ENCODE measurements at regions not wholly inside any gene's neighbourhood (a gene's known extent, or its start where the extent isn't known, plus 50 kb on each side); places are given as distances from the start of the nearest gene placed in this dataset.
"Not testable (repeated sequence)": the region's sequence is repeated elsewhere in the genome, so short reads cannot be mapped to it uniquely, and the experiment has no call there.

DNA sequence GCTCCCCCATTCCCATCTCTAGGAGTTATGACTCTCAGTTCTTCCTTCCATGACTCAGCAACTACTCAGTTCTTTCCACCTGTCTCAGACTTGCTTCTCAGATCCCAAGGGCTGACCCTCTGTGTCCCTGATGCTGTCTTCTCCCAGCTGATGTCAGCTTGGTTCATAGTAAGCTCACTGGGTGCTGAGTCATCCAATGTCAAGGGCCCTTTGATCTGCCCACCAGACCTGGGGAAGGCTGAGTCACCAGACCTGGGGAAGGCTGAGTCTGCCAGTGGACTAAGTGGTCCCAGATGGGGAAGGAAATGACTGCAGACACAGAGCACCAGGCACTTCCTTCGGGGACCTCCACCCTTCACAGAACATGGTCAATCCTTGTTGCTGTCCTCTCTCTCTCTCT, 76.1 kb upstream of the ZEB1 start (continued):
- TF ChIP-seq ZFX (IDR thresholded peaks at IDR 0.05) (no peak), FOSL1 (IDR thresholded peaks at IDR 0.05; ENCODE audit: low read depth) (peak; percentile 95)

DNA sequence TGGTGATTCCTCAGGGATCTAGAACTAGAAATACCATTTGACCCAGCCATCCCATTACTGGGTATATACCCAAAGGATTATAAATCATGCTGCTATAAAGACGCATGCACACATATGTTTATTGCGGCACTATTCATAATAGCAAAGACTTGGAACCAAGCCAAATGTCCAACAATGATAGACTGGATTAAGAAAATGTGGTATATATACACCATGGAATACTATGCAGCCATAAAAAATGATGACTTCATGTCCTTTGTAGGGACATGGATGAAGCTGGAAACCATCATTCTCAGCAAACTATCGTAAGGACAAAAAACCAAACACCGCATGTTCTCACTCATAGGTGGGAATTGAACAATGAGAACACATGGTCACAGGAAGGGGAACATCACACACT, 67.9 kb upstream of the ZEB1 start:
- H3K4me3 ChIP-seq (replicated peaks in 1 of 2; ENCODE audit: low read depth in 1 of 2, low read length in 2 of 2); H3K4me1 ChIP-seq (ENCODE audit: control insufficient read depth in 1 of 2, insufficient read depth in 2 of 2, low read length in 2 of 2); H3K36me3 ChIP-seq (ENCODE audit: control insufficient read depth in 1 of 2, insufficient read depth in 2 of 2, low read length in 2 of 2); H3K27ac ChIP-seq (ENCODE audit: low read depth, low read length); H4K20me1 ChIP-seq (ENCODE audit: insufficient read depth); ATAC-seq; H3K9me2 ChIP-seq (ENCODE audit: insufficient read depth); POLR2A ChIA-PET; H3K79me2 ChIP-seq (ENCODE audit: insufficient read depth, low read length); H3K4me2 ChIP-seq (ENCODE audit: low read length); H3K9me3 ChIP-seq (ENCODE audit: control insufficient read depth in 1 of 2, insufficient read depth in 1 of 2, low read depth in 1 of 2, low read length in 2 of 2); intact Hi-C loops (cut with micrococcal nuclease); H3K27me3 ChIP-seq (ENCODE audit: insufficient read depth, low read length); BruUV-seq (replicated peaks); H2AFZ ChIP-seq (ENCODE audit: low read depth, low read length, poor library complexity, severe bottlenecking); H3K9ac ChIP-seq (ENCODE audit: low read length); RAD21 ChIA-PET (ENCODE audit: low non-redundant PET in 1 of 2, low total read pairs in 2 of 2, uncharacterized antibody in 2 of 2, unreplicated experiment in 2 of 2); DNase-seq (ENCODE audit: low read depth, low spot score); CTCF ChIA-PET: not testable (repeated sequence)

DNA sequence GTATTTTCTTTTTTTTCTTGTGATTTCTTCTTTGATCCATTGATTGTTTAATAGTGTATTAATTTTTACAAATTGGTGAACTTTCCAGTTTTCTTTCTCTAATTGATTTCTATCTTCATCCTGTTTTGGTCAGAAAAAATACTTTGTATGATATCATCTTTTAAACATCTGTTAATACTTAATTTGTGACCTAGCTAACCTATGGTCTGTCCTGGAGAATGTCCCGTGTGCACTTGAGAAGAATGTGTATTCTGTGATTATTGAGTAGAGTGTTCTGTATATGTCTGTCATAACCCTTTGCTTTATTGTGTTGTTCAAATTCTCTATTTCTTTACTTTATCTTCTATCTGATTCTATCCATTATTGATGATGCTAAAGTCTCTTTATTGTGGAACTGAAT, 65.8 kb upstream of the ZEB1 start:
- H3K4me3 ChIP-seq (replicated peaks in 1 of 2; ENCODE audit: low read depth in 1 of 2, low read length in 2 of 2): no peak overlapping the region
- H2AFZ ChIP-seq (ENCODE audit: low read depth, low read length, poor library complexity, severe bottlenecking): no peak overlapping the region
- DNase-seq (ENCODE audit: low read depth, low spot score): no peak
- POLR2A ChIA-PET: no interaction called here
- H3K27ac ChIP-seq (ENCODE audit: low read depth, low read length): no peak overlapping the region
- BruUV-seq (replicated peaks): no TSS peak
- intact Hi-C loops (cut with micrococcal nuclease): no loop called here
- no peaks in the 10 kb centered on the region for H4K20me1 ChIP-seq (ENCODE audit: insufficient read depth)
- no peaks in the 10 kb centered on the region for H3K36me3 ChIP-seq (ENCODE audit: control insufficient read depth in 1 of 2, insufficient read depth in 2 of 2, low read length in 2 of 2)
- H3K4me2 ChIP-seq (ENCODE audit: low read length): no peak overlapping the region
- H3K79me2 ChIP-seq (ENCODE audit: insufficient read depth, low read length): no peaks in the 10 kb centered on the region
- ATAC-seq: no peak
- H3K9ac ChIP-seq (ENCODE audit: low read length): no peak overlapping the region
- TF ChIP-seq JUND (IDR thresholded peaks at IDR 0.05) (no peak), FOSL1 (IDR thresholded peaks at IDR 0.05; ENCODE audit: low read depth) (no peak), YY1 (IDR thresholded peaks at IDR 0.05; ENCODE audit: extremely low read depth, insufficient replicate concordance, low read depth, low read length) (no peak), TCF7L2 (IDR thresholded peaks at IDR 0.05; ENCODE audit: borderline replicate concordance, extremely low read depth, insufficient read depth, insufficient read length) (no peak), ZNF274 (IDR thresholded peaks at IDR 0.05; ENCODE audit: low read depth, low read length) (no peak), ELF1 (IDR thresholded peaks at IDR 0.05; ENCODE audit: borderline replicate concordance, low read depth) (no peak), EZH2phosphoT487 (IDR thresholded peaks at IDR 0.05; ENCODE audit: borderline replicate concordance) (no peak), SIN3A (IDR thresholded peaks at IDR 0.05; ENCODE audit: low read depth) (no peak)
- TF ChIP-seq, protein P1, sequence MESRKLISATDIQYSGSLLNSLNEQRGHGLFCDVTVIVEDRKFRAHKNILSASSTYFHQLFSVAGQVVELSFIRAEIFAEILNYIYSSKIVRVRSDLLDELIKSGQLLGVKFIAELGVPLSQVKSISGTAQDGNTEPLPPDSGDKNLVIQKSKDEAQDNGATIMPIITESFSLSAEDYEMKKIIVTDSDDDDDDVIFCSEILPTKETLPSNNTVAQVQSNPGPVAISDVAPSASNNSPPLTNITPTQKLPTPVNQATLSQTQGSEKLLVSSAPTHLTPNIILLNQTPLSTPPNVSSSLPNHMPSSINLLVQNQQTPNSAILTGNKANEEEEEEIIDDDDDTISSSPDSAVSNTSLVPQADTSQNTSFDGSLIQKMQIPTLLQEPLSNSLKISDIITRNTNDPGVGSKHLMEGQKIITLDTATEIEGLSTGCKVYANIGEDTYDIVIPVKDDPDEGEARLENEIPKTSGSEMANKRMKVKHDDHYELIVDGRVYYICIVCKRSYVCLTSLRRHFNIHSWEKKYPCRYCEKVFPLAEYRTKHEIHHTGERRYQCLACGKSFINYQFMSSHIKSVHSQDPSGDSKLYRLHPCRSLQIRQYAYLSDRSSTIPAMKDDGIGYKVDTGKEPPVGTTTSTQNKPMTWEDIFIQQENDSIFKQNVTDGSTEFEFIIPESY (IDR thresholded peaks at IDR 0.05; ENCODE audit: extremely low read depth, insufficient replicate concordance, low read length): no peak
- TF ChIP-seq, protein P2, sequence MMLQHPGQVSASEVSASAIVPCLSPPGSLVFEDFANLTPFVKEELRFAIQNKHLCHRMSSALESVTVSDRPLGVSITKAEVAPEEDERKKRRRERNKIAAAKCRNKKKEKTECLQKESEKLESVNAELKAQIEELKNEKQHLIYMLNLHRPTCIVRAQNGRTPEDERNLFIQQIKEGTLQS (IDR thresholded peaks at IDR 0.05): no peak
- CTCF ChIA-PET: no interaction called here
- RAD21 ChIA-PET (ENCODE audit: low non-redundant PET in 1 of 2, low total read pairs in 2 of 2, uncharacterized antibody in 2 of 2, unreplicated experiment in 2 of 2): no interaction called here
- no peaks in the 10 kb centered on the region for H3K4me1 ChIP-seq (ENCODE audit: control insufficient read depth in 1 of 2, insufficient read depth in 2 of 2, low read length in 2 of 2)
- no peaks in the 10 kb centered on the region for H3K9me3 ChIP-seq (ENCODE audit: control insufficient read depth in 1 of 2, insufficient read depth in 1 of 2, low read depth in 1 of 2, low read length in 2 of 2)
- no peaks in the 10 kb centered on the region for H3K9me2 ChIP-seq (ENCODE audit: insufficient read depth)
- no peaks in the 10 kb centered on the region for H3K27me3 ChIP-seq (ENCODE audit: insufficient read depth, low read length)
